B cell (primary cell): ENCODE measurements at regions not wholly inside any gene's neighbourhood (a gene's known extent, or its start where the extent isn't known, plus 50 kb on each side); places are given as distances from the start of the nearest gene placed in this dataset.

ENCODE experiments used
- EZH2 ChIP-seq: IDR thresholded peaks from 2 replicates; pipeline ENCODE4 v1.6.1; 2012; ENCODE audit warnings: borderline replicate concordance, low read depth, mild to moderate bottlenecking, moderate library complexity, low read length; ENCODE audit not compliant: insufficient read depth, poor library complexity, severe bottlenecking
- TF ChIP-seq, protein P1 (sequence below): fragments of 200-600 bp; IDR thresholded peaks from one replicate; pipeline ENCODE4 v1.8.0; 2022; ENCODE audit warnings: antibody characterized with exemption, mild to moderate bottlenecking

GRCh38 chr1:82386365-82387011, 585.8 kb downstream of the ADGRL2 start:
- TF ChIP-seq, protein P1, sequence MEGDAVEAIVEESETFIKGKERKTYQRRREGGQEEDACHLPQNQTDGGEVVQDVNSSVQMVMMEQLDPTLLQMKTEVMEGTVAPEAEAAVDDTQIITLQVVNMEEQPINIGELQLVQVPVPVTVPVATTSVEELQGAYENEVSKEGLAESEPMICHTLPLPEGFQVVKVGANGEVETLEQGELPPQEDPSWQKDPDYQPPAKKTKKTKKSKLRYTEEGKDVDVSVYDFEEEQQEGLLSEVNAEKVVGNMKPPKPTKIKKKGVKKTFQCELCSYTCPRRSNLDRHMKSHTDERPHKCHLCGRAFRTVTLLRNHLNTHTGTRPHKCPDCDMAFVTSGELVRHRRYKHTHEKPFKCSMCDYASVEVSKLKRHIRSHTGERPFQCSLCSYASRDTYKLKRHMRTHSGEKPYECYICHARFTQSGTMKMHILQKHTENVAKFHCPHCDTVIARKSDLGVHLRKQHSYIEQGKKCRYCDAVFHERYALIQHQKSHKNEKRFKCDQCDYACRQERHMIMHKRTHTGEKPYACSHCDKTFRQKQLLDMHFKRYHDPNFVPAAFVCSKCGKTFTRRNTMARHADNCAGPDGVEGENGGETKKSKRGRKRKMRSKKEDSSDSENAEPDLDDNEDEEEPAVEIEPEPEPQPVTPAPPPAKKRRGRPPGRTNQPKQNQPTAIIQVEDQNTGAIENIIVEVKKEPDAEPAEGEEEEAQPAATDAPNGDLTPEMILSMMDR: no peak
- TF ChIP-seq EZH2: no peak
